HepG2 (cell line): ENCODE measurements at regions not wholly inside any gene's neighbourhood (a gene's known extent, or its start where the extent isn't known, plus 50 kb on each side); places are given as distances from the start of the nearest gene placed in this dataset.

Source experiments
- ATF4 ChIP-seq, 2 experiments: fragments of 450-650 bp in 1 of 2; sonication (generic) in 1 of 2; formaldehyde crosslinking; IDR thresholded peaks; 2 replicates each; pipeline versions ENCODE4 v1.5.0 to v1.8.0; 2020 to 2022; ENCODE audit warnings: mild to moderate bottlenecking in 1 of 2, missing genetic modification reagents in 1 of 2
- EZH2 ChIP-seq: conservative IDR thresholded peaks from 2 replicates; pipeline ENCODE4 v1.6.1; 2012; ENCODE audit warnings: mild to moderate bottlenecking, low read depth, low read length, moderate library complexity
- FOXO4 ChIP-seq: sonication (generic); formaldehyde crosslinking; conservative IDR thresholded peaks from 2 replicates; pipeline ENCODE4 v1.8.1; 2023; ENCODE audit warnings: missing genetic modification reagents
- PAX8 ChIP-seq: sonication (generic); formaldehyde crosslinking; IDR thresholded peaks from 2 replicates; pipeline ENCODE4 v1.8.0; 2022; ENCODE audit warnings: mild to moderate bottlenecking, missing genetic modification reagents, borderline replicate concordance
- ZHX2 ChIP-seq, 2 experiments: sonication (generic) in 1 of 2; formaldehyde crosslinking in 1 of 2; IDR thresholded peaks; 2 replicates each; pipeline versions ENCODE4 v1.6.1 to v1.9.0; 2014 to 2022; ENCODE audit warnings: antibody characterized with exemption in 1 of 2, borderline replicate concordance in 1 of 2, inconsistent platforms in 1 of 2, low read depth in 1 of 2, missing genetic modification reagents in 1 of 2
- ZNF30 ChIP-seq: sonication (generic); formaldehyde crosslinking; IDR thresholded peaks from 2 replicates; pipeline ENCODE4 v1.5.0; 2020; ENCODE audit warnings: mild to moderate bottlenecking, missing genetic modification reagents
- ZNF335 ChIP-seq: sonication (generic); formaldehyde crosslinking; IDR thresholded peaks from 2 replicates; pipeline ENCODE4 v1.4.0; 2020; ENCODE audit warnings: missing genetic modification reagents
- ZNF503 ChIP-seq: sonication (generic); formaldehyde crosslinking; IDR thresholded peaks from 2 replicates; pipeline ENCODE4 v1.4.0; 2020; ENCODE audit warnings: missing genetic modification reagents
- ZNF543 ChIP-seq: sonication (generic); formaldehyde crosslinking; IDR thresholded peaks from 2 replicates; pipeline ENCODE4 v1.4.0; 2020; ENCODE audit warnings: mild to moderate bottlenecking, missing genetic modification reagents
- ZNF777 ChIP-seq: sonication (generic); formaldehyde crosslinking; IDR thresholded peaks from 2 replicates; pipeline ENCODE4 v1.4.0; 2020; ENCODE audit warnings: missing genetic modification reagents

GRCh38 chr1:69223156-69223555, 344.6 kb upstream of the LRRC7 start (continued):
- TF ChIP-seq ZHX2 (IDR thresholded peaks at IDR 0.05; ENCODE audit: low read depth), result no peak
- no peak for TF ChIP-seq ZHX2 (CRISPR knock-in tag; IDR thresholded peaks at IDR 0.05; ENCODE audit: borderline replicate concordance)
- TF ChIP-seq PAX8 (CRISPR knock-in tag), result no peak
- no peak for TF ChIP-seq ZNF543 (CRISPR knock-in tag)
- TF ChIP-seq EZH2, result no peak
- TF ChIP-seq FOXO4 (CRISPR knock-in tag), result no peak
- TF ChIP-seq ATF4 (CRISPR knock-in tag; IDR thresholded peaks at IDR 0.05), result no peak
- TF ChIP-seq ZNF335 (CRISPR knock-in tag), result no peak
- TF ChIP-seq ZNF777, result no peak
- no peak for TF ChIP-seq ZNF30
- no peak for TF ChIP-seq ZNF503 (CRISPR knock-in tag)
